AG04449 (cell line): ENCODE measurements at regions not wholly inside any gene's neighbourhood (a gene's known extent, or its start where the extent isn't known, plus 50 kb on each side); places are given as distances from the start of the nearest gene placed in this dataset.

Source experiments
- CTCF ChIA-PET: fragments of 350-600 bp; formaldehyde crosslinking; extraction: SDS; loops from one replicate; lab custom pipeline; 2021; ENCODE audit warnings: antibody characterized with exemption; lab: Yijun Ruan, JAX
- POLR2A ChIA-PET: fragments of 400-600, 350-600 bp; formaldehyde crosslinking; extraction: SDS; loops from one replicate; lab custom pipeline; 2020; ENCODE audit warnings: antibody characterized with exemption, inconsistent platforms; lab: Yijun Ruan, JAX
- DNase-seq: peaks from one replicate; pipeline ENCODE4 v3.0.0-alpha.2; 2010; ENCODE audit warnings: low read depth, low spot score
- H3K4me3 ChIP-seq: 2 replicates; pipeline ENCODE4 v1.5.1; 2011; ENCODE audit warnings: low read depth, mild to moderate bottlenecking, control low read depth, low read length
- CTCF ChIP-seq: IDR thresholded peaks from one replicate; pipeline ENCODE4 v1.5.1; 2011; ENCODE audit warnings: mild to moderate bottlenecking, moderate library complexity, low read length, control low read depth, inconsistent platforms; ENCODE audit not compliant: insufficient read depth; ENCODE audit errors: missing control alignments

GRCh38 chr5:68007451-68007850 is 208.1 kb upstream of the PIK3R1 start:
- DNase-seq, result peak; percentile 50
- H3K4me3 ChIP-seq, result no peak overlapping the region
- ChIA-PET CTCF (no interaction called here), POLR2A (no interaction called here)
- no peak for TF ChIP-seq CTCF

GRCh38 chr5:68002836-68003235 is 212.7 kb upstream of the PIK3R1 start:
- CTCF ChIA-PET, result no interaction called here

GRCh38 chr5:68000805-68001204 is 214.8 kb upstream of the PIK3R1 start:
- TF ChIP-seq CTCF, result no peak
- POLR2A ChIA-PET, result no interaction called here
- no peak overlapping the region for H3K4me3 ChIP-seq
- CTCF ChIA-PET, result no interaction called here
- DNase-seq, result no peak

More at GRCh38 chr5:68002836-68003235, 212.7 kb upstream of the PIK3R1 start:
- POLR2A ChIA-PET, result no interaction called here
- no peak for TF ChIP-seq CTCF
- H3K4me3 ChIP-seq, result no peak overlapping the region
- DNase-seq, result no peak

GRCh38 chr5:67999391-67999790 is 216.2 kb upstream of the PIK3R1 start:
- TF ChIP-seq CTCF, result no peak
- ChIA-PET CTCF (no interaction called here), POLR2A (no interaction called here)
- H3K4me3 ChIP-seq, result no peak overlapping the region
- DNase-seq, result no peak

- DNase-seq, result no peak
- ChIA-PET CTCF (no interaction called here), POLR2A (no interaction called here)
- TF ChIP-seq CTCF, result no peak
- H3K4me3 ChIP-seq, result no peak overlapping the region
Measured at GRCh38 chr5:67998709-67999261, 216.8 kb upstream of the PIK3R1 start.

- no peak for TF ChIP-seq CTCF
- no peak overlapping the region for H3K4me3 ChIP-seq
- ChIA-PET CTCF (no interaction called here), POLR2A (no interaction called here)
- no peak for DNase-seq
Measured at GRCh38 chr5:67997892-67998457, 217.6 kb upstream of the PIK3R1 start.
